GM18507 (cell line): ENCODE measurements at regions not wholly inside any gene's neighbourhood (a gene's known extent, or its start where the extent isn't known, plus 50 kb on each side); places are given as distances from the start of the nearest gene placed in this dataset.
"Not testable (repeated sequence)": the region's sequence is repeated elsewhere in the genome, so short reads cannot be mapped to it uniquely, and the experiment has no call there.

Experiments
- DNase-seq: peaks from one replicate; pipeline ENCODE4 v3.0.0; 2011; ENCODE audit warnings: low read depth; ENCODE audit not compliant: insufficient read length; ENCODE audit errors: extremely low spot score
- FAIRE-seq: peaks from 2 replicates; lab custom pipeline; 2011; peaks lifted over from hg19 to GRCh38; lab: Jason Lieb, UNC

DNA sequence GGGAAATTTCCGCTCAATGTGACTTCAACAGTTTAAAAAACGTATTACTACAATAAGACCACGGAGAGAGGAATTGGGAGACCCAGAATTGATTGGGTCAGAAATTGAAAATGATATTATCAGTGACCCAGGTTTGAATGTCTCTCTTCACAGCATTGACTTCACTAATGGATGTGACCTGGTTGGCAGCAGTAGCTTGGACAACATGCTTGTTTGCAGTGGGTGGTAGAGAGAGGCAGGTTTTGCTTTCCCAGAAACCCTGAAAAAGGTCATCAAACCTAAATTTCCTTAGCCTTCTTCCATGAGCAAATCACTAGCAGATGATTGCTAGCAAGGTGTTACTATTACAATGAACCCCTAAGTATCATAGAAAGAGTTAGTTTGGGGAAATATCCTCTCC lies 89.7 kb upstream of the ANTXRL start:
- FAIRE-seq: no peak
- no peak for DNase-seq

DNA sequence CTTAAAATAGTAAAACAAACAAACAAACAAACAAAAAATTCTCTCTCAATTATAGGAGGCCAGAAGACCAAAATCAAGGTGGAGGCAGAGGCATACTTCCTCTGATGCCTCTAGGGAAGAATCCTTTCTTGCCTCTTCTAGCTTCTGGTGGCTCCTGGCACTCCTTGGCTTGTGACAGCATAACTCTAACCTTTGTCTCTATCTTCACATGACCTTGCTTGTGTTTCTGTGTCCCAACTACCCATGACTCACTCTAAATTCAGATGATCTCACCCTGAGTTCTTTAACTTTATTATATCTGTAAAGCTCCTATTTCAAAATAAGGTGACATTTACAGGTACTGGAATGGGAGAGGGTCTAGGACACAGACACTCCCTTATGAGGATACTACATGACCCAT lies 88.3 kb upstream of the ANTXRL start:
- no peak for FAIRE-seq
- no peak for DNase-seq

DNA sequence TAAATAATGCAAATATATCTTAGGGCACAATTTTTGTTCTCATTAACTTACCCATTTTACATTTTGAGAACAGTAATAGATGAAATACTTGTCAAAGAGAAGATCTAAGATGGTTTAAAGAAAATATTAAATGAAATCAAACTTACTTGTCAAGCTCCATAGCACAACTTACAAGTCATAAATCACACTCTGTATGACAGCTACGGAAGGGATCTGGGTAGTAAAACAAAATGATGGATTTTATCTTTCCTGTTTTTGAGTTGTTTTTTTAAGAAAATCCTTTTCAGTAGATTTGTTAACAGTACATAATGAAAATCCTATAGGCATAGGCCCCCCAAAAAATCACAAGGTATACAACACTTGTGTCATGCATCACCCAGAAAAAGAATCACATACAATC lies 84.4 kb upstream of the ANTXRL start:
- DNase-seq, FAIRE-seq: not testable (repeated sequence)

- not testable (repeated sequence) for DNase-seq, FAIRE-seq
These were observed 82.2 kb upstream of the ANTXRL start for GRCh38 chr10:46204482-46205102.

GRCh38 chr10:46210427-46210826 lies 76.4 kb upstream of the ANTXRL start:
- FAIRE-seq: not testable (repeated sequence)

DNA sequence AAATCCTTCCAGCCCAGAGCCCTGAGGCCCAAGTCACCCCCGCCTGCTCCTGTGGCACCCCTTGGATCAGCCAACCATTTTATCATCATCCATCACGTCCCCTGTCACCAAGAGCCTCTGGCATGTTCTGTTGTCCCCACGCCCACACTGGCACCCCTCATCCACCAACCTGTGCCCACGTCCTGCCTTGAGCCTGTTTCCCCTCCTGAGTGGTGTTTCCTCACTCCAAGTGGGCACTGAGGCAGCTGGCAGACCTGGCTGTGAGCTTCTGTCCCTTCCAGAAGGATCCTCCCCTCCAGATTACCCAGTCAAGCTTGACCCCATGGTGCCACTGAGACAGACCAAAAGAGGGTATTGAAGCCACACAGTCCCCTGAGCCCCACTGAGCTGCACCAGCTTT lies 71.4 kb upstream of the ANTXRL start:
- no peak for DNase-seq
- FAIRE-seq: no peak

More at GRCh38 chr10:46210427-46210826, 76.4 kb upstream of the ANTXRL start:
- not testable (repeated sequence) for DNase-seq

GRCh38 chr10:46216003-46216634 lies 70.7 kb upstream of the ANTXRL start:
- DNase-seq: no peak
- no peak for FAIRE-seq

DNA sequence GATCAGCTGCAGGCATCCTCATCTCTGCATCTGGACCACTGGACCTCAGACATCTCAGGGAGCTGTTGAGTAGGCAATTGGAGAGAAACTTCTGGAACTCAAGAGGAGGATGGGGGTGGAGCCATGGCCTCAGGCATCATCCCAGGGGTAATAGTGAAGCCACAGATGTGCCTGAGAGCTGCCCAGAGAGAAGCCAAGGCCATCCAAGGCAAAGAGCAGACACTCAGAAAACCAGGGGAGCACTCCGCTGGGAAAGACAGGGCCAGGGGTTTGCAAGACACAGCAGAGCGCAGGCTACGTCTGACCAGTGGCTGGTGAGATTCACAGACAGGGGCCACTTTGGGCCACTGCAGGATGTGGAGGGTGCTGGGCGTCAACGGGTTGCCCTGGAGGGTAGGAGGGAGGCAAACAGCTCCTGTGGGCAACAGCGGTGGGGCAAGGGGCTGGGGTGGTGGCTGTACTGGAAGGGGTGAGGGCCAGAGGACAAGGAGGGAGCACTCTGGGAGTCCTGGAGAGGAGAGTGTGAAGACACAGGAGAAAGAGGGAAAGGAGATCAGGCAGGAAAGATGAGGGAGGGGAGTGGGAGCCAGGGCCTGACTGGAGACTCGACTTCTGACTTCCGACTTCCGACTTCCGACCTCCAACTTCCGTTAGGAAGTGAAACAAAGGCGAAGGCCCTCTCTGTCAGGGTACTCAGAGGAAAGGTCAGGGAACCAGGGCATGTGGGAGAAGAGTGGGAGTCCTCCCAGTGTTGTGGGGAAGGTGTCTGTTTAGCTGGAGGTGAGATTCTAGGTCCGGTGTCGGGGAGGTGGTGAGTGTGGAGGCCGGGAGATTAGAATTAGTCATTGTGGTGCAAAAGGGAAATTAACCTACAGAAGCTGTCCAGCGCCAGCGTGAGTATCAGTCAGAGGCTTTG lies 69.7 kb upstream of the ANTXRL start:
- DNase-seq: no peak
- FAIRE-seq: no peak

DNA sequence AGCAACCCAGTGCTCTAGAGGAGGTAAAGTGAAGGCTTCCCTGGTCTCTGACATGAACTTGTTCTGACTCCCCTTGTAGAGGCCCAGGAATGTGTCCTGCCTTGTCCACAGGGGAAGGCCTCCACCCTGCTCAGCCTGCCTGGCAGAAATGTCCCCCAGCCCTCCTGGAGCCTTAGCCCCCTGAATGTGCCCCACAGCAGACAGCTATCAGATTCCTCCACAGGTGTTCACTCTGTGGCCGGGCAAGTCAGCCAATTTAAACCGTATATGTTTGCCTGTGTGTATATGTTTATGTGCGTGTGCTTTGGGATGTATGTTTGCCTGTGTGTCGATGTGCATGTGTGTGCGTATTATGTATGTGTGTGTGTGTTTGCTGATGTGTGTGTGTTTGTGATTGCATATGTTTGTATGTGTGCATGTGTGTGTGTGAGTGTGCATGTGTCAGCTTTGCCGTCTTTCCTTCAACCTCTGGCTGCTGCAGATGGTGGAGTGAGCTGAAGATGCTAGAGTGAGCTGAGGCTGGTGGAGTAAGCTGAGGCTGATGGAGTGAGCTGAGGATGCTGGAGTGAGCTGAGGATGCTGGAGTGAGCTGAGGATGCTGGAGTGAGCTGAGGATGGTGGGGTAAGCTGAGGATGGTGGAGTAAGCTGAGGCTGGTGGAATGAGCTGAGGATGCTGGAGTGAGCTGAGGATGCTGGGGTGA lies 68.9 kb upstream of the ANTXRL start:
- FAIRE-seq: no peak

DNA sequence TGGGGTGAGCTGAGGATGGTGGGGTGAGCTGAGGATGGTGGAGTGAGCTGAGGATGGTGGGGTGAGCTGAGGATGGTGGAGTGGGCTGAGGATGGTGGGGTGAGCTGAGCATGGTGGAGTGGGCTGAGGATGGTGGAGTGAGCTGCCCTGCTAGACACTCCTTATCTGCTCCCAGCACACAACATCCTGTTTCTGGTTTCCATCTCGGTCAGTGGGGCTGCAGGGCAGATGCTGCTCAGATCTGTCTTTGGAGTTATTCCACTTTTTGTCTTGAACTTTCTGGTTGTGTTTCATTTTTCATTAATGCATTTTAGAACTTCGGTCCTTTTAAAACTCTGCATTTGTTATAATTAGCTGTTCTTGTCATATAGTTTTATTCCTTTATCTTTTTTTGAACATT lies 67.9 kb upstream of the ANTXRL start:
- no peak for FAIRE-seq
- DNase-seq: no peak

More for the DNA sequence above, 68.9 kb upstream of the ANTXRL start:
- DNase-seq: no peak

- not testable (repeated sequence) for FAIRE-seq
These were observed 67.3 kb upstream of the ANTXRL start for GRCh38 chr10:46219431-46219990.

DNA sequence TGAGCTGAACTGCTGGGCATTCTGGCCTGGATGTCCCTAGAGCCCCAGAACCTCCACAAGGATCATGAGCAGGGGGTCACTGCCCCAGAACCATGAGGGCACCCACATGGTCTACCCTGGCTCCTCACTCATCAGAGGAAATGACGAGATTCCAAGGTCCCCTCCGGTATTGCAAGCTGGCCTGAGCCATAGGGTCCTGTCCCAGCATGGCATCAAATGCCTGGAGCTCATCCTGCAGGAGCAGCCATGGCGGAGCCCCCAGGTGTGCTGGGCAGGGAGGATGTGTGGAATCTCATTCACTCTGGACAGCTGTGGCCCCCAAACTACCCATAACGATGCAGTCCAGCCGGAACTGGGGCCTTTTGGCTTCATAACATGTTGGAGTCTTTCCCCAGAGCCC lies 66.6 kb upstream of the ANTXRL start:
- FAIRE-seq (no peak), DNase-seq (no peak)

More at GRCh38 chr10:46219431-46219990, 67.3 kb upstream of the ANTXRL start:
- not testable (repeated sequence) for DNase-seq

GRCh38 chr10:46220872-46221538 lies 65.8 kb upstream of the ANTXRL start:
- DNase-seq (no peak), FAIRE-seq (no peak)

DNA sequence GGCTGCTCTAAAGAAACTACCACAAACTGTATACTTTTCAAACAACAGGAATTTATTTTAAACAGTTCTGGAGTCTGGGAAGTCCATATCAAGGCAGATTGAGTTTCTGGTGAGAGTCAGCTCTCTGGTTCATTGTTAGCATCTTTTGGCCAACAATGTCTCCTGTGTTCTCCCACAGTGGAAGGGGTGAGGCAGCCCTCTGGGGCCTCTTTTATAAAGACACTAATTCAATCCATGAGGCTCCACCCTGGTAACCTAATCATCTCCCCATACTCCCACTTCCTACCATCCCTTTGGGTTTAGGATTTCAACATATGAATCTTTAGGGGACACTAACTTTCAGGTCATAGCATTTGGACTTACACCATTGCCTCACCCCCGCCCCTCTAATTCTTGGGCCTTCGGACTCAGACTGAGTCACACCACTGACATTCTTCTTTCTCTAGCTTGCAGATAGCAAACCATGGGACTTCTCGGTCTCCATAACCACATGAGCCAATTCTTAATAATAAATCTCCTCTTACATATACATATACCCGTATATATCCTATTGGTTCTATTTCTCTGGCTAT lies 64.3 kb upstream of the ANTXRL start:
- DNase-seq: no peak
- no peak for FAIRE-seq

DNA sequence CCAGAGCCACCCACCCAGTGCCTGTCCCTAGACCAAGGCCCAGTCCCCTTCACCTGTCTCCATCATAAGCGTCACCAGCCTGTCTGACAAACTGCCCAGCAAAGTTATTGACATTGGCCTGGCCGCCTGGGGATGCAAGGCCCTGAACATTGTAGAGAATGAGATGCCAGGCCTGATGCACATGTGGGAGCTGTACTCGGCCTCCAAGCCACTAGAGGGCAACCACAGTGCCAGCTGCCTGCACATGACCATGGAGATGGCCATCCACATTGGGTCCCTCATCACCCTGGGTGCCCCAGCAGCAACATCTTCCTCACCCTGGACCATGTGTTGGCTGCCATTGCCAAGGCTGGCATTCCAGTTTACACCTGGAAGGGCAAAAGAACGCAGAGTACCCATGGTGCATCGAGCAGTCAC lies 63.7 kb upstream of the ANTXRL start:
- FAIRE-seq: no peak

DNA sequence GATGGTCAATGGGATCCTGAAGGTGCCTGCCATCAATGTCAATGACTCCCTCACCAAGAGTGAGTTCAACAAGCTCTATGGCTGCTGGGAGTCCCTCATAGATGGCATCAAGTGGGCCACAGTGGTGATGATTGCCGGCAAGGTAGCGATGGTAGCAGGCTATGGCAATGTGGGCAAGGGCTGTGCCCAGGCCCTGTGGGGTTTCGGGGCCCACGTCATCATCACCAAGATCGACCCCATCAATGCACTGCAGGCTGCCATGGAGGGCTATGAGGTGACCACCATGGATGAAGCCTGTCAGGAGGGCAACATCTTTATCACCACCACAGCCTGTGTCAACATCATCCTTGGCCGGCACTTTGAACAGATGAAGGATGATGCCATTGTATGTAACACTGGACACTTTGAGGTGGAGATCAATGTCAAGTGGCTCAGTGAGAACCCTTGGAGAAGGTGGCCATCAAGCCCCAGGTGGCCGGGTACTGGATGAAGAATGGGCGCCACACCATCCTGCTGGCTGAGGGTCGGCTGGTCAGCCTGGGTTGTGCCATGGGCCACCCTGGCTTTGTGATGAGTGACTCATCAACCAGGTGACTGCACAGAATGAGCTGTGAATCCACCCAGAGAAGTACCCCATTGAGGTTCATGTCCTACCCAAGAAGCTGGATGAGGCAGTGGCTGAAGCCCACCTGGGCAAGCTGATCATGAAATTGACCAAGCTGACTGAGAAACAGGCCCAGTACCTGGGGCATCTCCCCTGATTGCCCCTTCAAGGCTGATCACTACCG lies 63.0 kb upstream of the ANTXRL start:
- FAIRE-seq (no peak), DNase-seq (no peak)

More for the DNA sequence above, 63.7 kb upstream of the ANTXRL start:
- DNase-seq: no peak

DNA sequence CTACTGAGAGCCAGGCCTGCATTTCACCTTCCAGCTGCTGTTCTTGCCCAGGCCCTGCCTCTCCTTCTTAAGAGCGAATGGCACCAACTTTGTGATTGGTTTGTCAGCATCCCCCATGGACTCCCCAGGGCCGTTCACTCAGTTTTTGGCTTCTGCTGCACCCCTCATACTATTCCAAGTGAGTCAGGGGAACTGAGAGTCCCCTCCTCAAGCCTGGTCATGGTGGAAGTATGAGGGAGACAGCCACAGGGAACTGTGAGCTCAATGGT lies 62.4 kb upstream of the ANTXRL start:
- DNase-seq (no peak), FAIRE-seq (no peak)

DNA sequence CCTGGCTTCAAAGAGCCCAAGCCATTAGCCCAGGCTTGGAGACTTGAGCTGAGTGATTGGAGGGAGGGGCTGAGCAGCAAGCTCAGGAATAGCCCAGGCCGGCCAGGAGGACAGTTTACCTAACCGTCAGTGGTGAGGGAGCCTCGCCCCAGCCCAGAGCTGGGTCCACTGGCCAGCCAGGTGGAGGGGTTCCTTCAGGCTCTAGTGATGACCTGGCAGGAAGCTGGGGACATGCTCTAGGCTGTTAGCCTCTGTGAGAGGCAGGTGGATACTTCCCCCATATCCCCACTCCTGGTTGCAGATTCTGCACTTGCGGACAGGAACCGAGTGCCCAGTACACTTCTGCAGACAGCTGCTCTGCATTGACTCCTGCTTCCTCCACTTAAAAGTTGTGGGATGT lies 61.2 kb upstream of the ANTXRL start:
- FAIRE-seq: no peak
- no peak for DNase-seq
